Activated CD4-positive, alpha-beta T cell treated with anti-CD3 and anti-CD28 coated beads, Interleukin-10, Interleukin-2, amounts not matched to agents 100 ng/mL and 50 ng/mL, durations not matched to agents 16 hours and 8 hours (primary cell): ENCODE measurements at regions not wholly inside any gene's neighbourhood (a gene's known extent, or its start where the extent isn't known, plus 50 kb on each side); places are given as distances from the start of the nearest gene placed in this dataset.
"Not testable (repeated sequence)": the region's sequence is repeated elsewhere in the genome, so short reads cannot be mapped to it uniquely, and the experiment has no call there.

Experiments
- DNase-seq: peaks from one replicate; pipeline ENCODE4 v3.0.0-alpha.2; 2020

DNA sequence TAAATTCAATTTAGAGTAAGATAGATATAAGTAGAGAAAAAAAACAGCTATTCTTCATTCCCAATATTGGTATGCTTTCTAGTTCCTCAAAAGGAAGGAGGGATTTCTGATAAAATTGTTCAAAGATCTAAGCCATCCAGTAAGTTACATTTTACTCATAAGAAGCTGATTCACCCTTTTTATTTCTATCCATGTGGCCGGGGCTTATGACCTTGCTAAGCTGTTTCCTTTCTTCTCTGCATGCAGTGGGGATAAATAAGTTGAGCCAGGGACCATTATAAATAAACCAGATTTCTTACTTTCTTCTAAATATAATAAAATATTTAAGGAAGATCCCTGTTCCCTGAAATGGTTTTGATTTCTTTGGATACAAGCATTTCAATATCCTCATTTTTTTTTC, 502.3 kb downstream of the PDHA2 start:
- DNase-seq, result no peak

DNA sequence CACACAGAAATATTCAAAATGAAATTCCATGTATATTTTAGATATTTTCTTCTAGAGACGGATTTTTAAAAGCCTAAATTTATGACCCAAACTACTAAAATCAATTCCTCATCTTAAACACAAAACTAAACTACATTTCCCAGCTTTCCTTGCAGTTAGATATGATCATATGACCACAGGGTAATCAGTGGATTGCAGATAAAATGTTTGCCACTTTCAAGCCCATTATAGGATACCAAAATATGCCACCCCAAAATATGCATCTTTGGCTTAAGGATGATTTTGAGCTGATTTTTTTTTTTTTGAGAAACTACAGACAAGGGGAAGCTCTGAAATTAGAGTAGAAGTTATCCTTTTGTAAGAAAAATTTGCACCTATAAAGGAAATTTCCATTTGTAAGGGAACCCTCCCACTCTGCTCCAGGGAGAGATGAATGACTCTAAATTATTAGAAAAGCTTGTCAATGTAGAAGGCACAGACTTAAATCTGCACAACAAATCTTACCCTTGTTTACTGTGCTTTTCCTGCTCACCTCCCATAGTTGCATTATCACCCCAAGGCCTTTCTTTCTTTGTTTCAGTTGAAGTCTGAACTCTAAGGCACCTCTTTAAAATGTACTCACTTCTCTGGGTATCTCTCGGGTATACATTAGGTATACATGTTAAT, 503.0 kb downstream of the PDHA2 start:
- no peak for DNase-seq

DNA sequence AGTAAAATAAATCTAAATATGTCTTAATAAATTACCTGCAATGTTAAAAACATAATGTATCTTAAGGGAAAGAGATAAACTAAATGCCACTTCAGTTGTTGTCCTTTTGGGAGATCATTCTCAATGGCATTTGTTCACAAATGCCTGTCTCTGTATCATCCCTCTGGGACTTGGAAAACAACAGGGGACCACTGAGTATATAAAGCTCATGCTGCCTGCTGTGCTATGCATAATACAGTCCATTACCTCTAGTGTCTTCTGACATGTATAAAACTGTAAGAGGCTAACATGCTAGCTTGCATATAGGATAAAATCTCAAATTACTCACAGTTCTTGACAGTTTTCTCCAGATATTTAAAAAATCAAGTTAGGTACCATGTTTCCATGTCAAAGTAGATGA, 503.9 kb downstream of the PDHA2 start:
- no peak for DNase-seq

DNA sequence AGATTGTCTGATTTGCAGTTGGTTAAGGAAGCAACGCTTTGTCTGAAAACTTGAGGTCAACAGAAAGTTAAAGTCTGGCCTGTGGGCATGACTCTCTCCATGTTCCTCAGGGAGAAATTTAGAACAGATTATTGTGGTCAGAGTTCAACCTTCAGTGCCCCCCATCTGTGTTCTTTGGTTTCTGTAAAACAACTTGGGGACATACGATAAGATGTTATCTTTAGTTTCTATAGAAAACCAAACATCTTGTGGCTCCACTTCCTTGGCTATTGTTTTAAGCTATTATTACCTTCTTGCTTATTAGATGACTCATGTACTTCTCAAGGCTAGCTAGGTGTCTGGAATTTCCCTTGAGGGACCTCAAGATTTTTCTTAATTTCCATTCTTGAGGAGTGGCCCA, 507.7 kb downstream of the PDHA2 start:
- no peak for DNase-seq

DNA sequence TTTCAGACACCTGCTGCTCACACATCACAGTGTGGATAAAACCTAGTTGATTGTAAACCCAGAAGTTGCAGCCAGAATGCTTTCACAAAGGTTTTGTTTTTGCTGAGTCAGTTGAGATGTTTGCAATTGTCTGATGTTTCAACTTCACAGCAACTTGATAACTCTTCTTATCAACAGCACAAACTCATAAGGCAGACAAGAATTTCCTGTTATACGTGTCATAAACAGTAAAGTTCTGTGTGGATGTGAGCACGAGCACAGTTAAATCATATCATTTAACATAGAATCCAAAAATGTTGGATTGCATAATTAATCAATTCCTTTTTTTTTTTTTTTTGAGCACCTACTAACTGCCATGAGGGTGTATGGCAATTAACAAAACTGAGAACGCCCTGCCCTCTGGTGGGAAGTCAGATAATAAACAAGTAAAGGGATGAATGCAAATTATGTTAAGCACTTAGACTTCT, 512.2 kb downstream of the PDHA2 start:
- peak; percentile 10 for DNase-seq

DNA sequence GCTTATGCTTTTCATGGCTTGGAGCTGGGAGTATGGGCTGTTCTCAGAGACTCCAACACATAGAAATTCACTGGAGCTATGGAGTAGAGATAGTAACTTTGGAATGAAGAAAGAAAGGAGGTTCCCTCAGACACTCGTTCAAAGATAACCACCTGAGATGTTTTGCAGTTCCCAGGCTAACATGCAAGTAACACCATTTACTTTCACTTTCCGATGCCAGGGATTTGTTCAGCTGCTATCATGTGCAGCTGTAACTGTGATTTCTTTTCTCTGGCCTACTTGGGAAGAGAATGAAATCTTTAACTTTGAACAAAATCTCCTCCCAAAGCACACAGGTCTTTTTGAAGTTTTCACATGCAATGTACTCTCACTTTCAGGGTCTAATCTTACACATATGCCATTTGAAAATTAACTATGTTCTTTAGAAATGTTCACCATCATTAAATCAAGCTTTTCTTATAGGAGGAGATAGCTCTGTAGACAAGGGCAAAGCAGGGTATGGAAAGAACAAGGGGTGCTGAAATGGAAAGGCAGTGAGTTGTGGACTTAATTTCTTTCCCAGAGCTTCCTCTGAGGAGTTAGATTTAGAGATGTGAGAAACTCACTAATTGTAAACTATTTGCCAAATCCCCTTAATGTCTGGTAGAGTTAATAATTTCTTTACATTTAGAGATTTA, 514.3 kb downstream of the PDHA2 start:
- DNase-seq, result no peak

DNA sequence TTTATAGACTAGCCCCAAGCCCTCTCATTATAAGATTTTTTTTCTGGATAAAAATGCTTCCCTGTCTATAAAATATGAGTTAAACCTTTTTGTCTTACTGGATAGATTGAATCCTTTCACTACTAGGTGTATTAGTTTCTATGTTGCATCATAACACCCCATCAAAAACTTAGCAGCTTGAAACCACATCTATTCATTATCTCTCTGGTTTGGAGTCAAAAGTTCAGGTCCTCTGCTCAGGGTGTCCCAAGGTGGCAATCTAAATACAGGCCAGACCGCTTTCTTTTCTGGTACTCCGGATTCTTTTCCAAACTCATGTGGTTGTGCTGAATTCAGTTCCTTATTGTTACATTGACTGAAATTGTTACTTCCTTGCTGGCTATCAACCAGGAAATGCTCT, 515.5 kb downstream of the PDHA2 start:
- no peak for DNase-seq

DNA sequence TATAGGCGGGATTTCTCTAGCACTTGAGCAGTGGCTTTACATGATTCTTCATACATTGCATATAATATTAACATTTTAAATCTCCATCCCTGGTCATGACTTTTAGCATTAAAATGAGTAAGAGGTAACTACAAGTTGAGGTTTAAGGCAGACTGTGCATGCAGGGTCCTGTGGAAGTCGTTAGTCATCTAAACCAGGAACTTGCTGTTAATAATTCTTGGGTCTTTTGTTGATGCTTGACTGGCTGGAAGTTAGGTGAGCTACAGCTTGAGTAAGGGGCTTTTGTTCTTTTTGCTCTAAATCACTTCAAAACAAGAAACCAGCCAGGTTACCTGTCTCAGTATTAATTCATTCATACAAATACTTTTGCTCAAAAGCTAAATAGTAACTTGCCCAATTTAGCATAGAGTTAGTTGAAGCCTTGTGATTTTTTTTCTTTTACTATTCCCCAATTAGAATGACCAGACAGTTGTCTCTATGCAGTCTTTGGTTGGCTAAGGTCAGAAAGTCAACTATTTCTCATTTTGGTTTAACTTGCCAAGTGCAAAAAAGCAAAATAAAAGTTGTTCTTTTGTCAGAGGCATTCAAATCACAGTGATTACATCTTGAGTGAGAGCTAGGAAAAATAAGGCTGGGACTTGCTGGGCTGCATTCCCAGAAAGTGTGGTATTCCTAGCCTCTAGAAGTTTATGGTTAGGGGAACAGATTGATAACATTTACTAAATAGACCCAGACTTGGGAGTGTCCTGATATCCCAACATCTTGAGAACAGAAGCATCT, 516.9 kb downstream of the PDHA2 start:
- no peak for DNase-seq

DNA sequence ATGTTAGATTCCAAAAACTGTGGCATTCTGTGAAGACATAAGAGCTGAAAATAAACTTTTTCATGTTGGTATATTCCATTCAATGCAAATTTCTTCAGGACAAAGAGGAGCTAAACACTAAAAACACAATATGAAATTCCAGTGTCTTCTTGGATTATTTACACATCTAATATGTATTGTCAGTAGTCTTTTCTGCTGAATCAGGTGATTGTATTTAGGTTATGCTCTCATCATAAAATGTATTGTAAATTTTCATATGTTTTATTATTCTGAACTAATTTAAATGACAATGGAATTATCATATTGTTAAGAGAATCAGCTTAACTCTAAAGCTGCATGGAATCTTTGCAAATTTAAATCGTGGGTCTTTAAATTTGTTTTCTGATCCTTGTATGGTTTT, 526.7 kb downstream of the PDHA2 start:
- no peak for DNase-seq

DNA sequence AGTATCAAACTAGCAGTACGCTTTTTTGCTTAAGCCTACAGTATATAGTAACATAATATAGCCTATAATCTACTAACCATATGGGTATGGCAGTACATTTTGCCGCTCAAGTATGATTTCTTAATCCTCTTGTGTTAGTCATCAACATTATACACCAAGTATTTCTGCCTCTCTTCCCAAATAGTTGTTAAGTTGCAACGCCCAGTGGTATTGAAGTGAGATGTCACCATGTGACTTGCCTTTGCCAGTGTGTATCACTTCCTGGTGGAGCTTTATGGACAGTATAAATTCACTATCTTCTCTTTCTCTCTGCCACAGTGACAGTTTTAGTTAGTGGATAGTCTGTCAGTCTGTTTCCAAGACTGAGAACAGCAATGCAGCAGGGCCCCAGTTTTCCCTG, 535.5 kb downstream of the PDHA2 start:
- no peak for DNase-seq

DNA sequence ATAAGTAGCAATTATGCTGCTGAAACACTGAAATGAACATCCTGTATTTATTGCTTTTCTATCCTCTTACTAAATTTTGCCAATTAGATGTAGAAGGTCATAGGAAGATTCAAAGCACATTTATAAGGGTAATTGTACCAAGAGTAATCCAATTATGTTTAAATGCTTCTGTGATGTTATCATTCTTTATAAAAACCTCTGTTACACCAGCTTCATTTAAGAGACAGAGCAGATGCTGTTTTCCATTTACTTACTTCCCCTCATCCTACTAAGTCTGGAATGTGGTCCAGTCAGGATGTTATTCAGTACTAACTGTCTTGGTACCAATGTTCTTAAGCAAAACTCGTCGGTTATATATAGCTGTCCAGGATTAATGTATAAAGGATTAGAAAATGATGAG, 539.6 kb downstream of the PDHA2 start:
- no peak for DNase-seq

DNA sequence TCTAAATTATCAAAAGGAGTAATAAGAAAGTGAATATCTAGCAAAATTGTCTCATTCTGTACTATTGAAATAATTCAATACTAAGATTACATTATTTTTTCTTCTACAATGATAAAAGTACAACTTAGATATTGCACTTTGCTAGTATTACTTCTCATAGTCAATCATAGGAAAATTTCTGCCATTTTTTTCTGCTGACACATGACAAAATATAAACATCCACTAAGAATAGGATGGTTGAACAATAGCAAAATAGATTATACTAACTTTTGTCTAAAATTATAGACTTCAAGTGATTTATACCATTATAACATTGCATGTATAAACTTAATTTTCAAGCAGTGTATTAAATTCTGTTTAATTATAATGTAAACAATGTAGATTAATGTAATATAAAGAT, 540.2 kb downstream of the PDHA2 start:
- DNase-seq, result no peak

DNA sequence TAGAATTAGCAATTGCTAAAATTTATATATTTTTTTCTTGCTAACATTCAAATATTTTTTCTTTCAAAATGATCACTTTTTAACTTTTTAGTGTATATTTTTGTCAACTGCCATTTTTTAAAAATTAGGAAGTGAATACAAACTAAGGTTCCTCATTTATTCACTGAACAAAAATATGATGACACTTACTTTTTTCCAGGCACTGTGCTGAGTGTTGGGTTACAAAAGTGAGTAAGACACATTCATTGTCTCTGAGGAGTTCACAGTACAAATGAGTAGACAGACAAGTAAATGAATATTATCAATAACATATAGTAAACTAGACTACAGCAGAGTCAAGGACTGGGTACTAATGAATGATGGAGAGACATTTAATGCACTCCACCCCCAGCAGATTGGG, 543.5 kb downstream of the PDHA2 start:
- no peak for DNase-seq

DNA sequence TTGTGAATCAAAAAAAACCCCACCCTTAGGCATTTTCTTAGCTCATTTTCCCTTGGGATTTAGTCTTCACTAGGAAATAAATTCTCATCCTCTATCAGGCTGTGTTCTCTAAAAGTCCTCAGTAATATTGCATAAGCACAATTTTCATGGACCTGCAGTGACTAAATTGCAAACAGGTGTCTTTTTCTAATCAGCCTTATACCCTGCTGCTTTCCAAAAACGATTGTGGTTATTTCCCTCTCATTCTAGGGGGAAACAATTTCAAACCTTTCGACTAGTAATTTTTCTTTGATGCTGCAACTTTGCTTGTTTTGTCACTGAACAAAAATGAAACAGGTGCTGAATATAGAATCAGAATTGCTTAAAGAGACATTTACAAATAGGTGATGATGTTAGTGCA, 549.9 kb downstream of the PDHA2 start:
- no peak for DNase-seq

DNA sequence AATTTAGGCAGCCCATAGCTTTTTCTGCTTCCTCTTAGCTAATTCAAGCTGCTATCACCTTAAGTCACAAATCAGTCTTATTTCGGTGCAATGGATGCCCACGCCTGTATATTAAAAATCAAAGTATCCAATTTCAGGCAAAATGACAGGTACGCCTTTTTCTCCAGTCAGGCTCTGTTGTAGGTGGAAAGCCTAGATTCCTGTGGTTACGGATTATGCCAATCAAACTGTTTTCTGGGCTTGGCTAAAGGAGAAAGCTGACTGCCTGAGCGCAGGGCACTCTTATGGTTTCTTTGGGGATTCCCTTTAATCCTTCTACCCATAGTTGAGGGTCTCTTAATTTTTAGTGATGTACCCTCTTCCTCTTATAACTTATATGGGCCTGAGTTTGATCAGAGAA, 550.5 kb downstream of the PDHA2 start:
- no peak for DNase-seq

DNA sequence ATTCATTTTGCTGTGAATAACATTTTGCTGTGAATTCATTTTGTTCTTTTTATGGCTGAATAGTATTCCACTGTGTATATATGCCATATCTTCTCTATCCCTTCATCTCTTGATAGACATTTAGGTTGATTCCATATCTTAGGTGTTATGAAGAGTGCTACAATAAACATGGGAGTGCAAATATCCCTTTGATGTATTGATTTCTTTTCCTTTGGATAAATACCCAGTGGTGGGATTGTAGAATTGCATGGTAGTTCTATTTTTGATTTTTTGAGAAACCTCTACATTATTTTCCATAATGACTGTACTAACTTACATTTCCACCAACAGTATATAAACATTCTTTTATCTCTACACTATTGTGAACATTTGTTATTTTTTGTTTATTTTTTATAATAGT, 555.9 kb downstream of the PDHA2 start:
- no peak for DNase-seq

DNA sequence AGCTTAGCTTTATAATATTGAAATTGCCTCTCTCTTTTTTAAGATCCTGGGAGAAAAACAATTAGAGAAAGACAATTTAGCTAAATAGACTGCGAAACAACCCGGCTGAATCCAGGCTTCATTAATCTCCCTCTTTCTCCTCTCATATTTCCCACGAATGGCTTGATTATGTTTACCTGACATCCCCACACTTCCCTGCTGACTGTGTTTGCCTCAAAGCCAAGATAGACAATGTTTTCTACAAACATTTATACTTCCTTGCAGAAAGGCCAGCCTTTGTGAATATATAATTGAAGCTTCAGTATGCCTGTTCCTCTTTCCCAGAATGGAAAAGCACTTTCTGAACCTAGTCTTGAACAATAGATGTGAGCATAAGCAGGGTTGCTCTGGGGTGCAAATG, 566.8 kb downstream of the PDHA2 start:
- DNase-seq, result no peak

DNA sequence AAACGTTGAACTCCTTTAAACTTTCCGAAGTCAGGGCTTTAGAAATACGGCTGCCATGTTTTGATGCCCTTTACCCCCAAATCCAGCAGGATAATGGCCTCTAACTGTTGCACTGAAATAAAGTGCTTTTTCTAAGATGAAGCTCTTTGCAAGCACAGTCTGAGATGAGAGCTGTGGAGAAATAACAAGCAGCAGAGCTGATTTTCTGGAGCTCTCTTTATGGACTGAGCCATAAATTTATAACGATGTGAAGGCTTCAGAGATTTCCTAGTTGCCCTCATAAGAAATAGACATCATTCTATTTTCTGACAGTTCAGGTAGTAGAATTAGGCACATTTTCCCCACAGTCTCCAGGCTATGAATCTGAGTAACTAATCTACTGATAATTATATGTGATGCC, 567.3 kb downstream of the PDHA2 start:
- DNase-seq, result no peak

DNA sequence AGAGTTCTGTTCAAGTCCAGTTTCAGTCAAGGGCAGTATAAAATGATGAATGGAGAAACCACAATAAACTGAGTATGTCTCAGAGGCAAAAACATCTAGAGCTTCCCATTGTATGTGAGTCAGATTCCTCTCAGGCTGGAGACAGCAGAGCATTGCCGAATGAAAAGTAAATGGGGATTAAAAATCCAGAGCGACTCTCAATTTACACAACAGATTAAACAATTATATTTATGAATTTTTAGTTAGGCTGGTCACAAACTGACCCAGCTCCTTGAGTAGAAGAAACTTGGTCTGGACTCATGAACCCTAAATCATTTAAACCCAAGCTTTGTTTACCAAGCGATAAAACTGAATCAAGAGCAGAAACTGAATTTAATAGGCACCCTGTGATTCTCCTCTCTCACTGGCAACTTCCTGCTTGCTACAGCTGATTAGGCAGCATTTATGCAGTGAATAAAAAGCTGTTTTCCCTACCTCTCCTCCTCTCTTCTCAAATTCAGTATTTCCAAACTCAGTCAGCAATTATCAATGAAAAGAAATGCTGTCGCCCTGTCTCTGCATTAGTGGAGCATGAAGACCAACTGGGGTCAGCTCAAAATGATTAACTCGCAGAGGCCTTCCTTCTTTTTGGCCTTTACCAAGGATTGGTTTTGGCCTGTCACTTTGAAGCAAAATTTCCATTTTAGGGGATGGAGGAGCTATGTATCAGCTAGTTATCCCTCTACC, 568.0 kb downstream of the PDHA2 start:
- no peak for DNase-seq

DNA sequence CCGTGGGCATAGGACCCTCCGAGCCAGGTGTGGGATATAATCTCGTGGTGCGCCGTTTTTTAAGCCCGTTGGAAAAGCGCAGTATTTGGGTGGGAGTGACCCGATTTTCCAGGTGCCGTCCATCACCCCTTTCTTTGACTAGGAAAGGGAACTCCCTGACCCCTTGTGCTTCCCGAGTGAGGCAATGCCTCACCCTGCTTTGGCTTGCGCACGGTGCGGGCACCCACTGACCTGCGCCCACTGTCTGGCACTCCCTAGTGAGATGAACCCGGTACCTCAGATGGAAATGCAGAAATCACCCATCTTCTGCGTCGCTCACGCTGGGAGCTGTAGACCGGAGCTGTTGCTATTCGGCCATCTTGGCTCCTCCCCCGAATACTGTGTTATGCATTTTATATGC, 575.0 kb downstream of the PDHA2 start:
- not testable (repeated sequence) for DNase-seq

DNA sequence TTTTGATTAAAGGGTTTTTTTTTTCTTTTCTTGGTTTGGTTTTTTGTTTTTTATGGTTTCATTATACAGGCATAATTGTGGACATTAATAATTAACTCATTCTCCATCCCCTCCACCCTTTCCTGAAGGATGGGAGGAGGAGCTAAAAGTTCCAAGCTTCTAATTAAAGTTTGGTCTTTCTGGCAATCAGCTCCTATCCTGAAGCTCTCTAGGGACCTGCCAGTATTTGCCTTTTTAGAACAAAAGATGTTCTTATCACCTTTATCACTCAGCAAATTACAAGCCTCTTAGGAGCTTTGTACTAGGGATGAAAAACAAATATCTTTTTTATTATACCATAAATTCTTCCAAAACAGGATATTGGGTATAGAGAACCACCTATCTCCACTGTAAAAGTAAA, 589.8 kb downstream of the PDHA2 start:
- no peak for DNase-seq

DNA sequence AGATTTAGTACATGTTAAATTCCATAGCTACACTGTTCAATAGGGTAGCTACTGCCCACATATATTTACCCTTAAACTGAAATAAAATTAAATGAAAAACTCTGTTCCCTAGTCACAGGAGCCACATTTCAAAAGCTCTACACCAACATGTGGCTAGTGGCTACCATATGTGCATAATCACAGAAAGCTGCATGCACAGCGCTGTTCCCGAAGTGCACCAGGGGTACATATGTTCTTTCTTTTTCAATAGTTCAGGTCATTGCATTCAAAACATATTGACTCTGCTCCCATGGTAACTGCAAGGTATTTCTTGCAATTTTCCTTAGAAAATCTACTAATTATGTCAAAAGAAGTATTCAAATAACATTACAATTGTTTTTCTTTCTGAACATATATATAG, 591.2 kb downstream of the PDHA2 start:
- DNase-seq, result no peak

DNA sequence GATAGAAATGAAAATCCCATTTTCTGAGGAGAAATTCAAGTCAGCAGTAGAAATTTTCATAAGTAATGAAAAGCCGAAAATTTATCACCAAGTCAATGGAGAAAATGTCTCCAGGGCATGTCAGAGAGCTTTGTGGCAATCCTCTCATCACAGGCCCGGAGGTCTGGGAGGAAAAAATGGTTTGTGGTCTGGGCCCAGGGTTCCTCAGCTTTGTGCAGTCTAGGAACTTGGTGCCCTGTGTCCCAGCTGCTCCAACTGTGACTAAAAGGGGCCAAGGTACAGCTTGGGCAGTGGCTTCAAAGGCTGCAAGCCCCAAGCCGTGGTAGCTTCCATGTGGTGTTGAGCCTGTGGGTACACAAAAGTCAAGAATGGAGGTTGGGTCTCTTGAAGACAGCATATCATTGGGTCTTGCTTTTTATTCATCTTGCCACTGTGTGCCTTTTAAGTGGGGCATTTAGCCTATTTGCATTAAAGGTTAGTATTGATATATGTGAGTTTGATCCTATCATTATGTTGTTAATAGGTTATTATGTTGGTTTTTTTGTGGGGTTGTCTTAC, 608.5 kb downstream of the PDHA2 start:
- DNase-seq, result no peak
